ENCODE measurements at regions not wholly inside any gene's neighbourhood (a gene's known extent, or its start where the extent isn't known, plus 50 kb on each side); places are given as distances from the start of the nearest gene placed in this dataset.

DNA sequence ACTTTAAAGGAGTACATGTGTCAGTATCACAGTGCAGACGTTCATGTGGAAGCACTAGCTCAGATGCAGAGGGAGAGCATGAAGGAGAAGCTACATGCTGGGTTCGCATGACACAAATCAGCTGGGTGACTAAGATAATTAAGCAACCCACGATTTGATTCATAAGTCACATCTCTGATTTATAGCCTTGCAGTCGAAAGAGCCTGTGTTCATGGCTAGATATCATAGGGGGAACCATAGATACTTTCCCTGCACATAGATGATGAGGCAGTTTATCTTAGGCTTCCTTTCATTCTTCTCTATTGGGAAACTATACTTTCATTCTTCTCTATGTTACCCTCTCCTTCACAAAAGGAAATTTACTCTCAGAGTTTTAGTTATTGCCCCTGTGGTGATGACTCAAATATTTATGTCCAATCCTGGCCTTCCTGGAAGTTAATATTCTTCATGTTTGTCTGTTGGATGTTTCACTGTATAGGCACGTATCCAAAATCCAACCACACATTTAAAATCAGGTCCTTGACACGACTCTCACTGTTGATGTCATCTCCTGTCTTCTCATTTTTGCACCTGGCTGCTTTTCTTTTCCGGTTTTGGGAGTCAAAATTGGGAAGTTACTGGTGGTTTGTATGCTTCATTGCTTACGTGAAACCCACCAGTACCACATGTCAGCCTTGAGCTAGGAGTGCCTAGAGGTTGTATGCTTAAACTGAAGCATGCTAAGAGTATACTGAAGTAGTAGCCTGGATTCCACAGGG, 56.3 kb upstream of the SLC5A12 start:
- Histone ChIP-seq H4K20me1 (ENCODE audit: control insufficient read depth, insufficient read depth, insufficient read length) (no peaks in the 10 kb centered on the region), H2BK20ac (ENCODE audit: low read depth, low read length, poor library complexity, severe bottlenecking) (no peak overlapping the region), H3K4ac (ENCODE audit: low read depth, low read length) (no peak overlapping the region), H3K4me2 (ENCODE audit: insufficient read depth, insufficient read length, low read length) (no peak overlapping the region), H2BK120ac (ENCODE audit: low read depth, low read length, poor library complexity, severe bottlenecking) (no peak overlapping the region), H3K56ac (ENCODE audit: insufficient read length, low read depth, low read length) (no peak overlapping the region), H3K23me2 (ENCODE audit: insufficient read length, low read depth, low read length, poor library complexity, severe bottlenecking) (no peaks in the 10 kb centered on the region), H2AFZ (ENCODE audit: low read length) (no peak overlapping the region), H3K27ac (ENCODE audit: insufficient read length, low read depth, low read length) (no peak overlapping the region), H3K9ac (ENCODE audit: extremely low read depth, insufficient read length, low read length) (no peak overlapping the region), H3K79me2 (ENCODE audit: insufficient read depth, low read length) (no peaks in the 10 kb centered on the region), H3K18ac (ENCODE audit: insufficient read length, low read depth, low read length) (no peak overlapping the region), H2BK12ac (ENCODE audit: insufficient read length, low read depth, low read length) (no peak overlapping the region), H3K9me3 (ENCODE audit: control insufficient read depth, low read depth, low read length) (no peaks in the 10 kb centered on the region), H3K14ac (ENCODE audit: insufficient read depth, low read length) (no peak overlapping the region), H3T11ph (ENCODE audit: low read length) (no peak overlapping the region), H3K4me1 (ENCODE audit: insufficient read depth, low read length) (no peaks in the 10 kb centered on the region), H3K79me1 (ENCODE audit: insufficient read depth, low read depth, low read length, poor library complexity, severe bottlenecking) (no peaks in the 10 kb centered on the region), H2BK15ac (ENCODE audit: low read depth, low read length) (no peak overlapping the region), H3K27me3 (ENCODE audit: insufficient read depth, low read length) (no peaks in the 10 kb centered on the region), H4K8ac (replicated peaks; ENCODE audit: insufficient read length, low read depth, low read length) (no peak overlapping the region), H4K5ac (ENCODE audit: insufficient read length, low read depth, low read length) (no peak overlapping the region), H3K23ac (ENCODE audit: insufficient read length, low read depth, low read length) (no peak overlapping the region), H2BK5ac (ENCODE audit: insufficient read length, low read length) (no peak overlapping the region), H2AK5ac (ENCODE audit: insufficient read length, low read length) (no peak overlapping the region), H4K91ac (ENCODE audit: insufficient read length, low read depth, low read length) (no peak overlapping the region)
- Mint-ChIP-seq H3K9me3 (peaks cover 3 to 4% of the 10 kb centered on the region in 2 experiments; a peak in 3 of 5 replicates), H3K4me1 (no peaks in the 10 kb centered on the region), H3K27me3 (ENCODE audit: low read depth) (no peaks in the 10 kb centered on the region), H3K36me3 (ENCODE audit: insufficient read depth in 1 of 3, low read depth in 3 of 3) (peaks cover under 1 to 2% (median 2%) of the 10 kb centered on the region in 3 experiments; a peak in 2 of 7 replicates), H3K27ac (no peak overlapping the region), H3K4me3 (no peak overlapping the region)
- TF ChIP-seq, protein P1, sequence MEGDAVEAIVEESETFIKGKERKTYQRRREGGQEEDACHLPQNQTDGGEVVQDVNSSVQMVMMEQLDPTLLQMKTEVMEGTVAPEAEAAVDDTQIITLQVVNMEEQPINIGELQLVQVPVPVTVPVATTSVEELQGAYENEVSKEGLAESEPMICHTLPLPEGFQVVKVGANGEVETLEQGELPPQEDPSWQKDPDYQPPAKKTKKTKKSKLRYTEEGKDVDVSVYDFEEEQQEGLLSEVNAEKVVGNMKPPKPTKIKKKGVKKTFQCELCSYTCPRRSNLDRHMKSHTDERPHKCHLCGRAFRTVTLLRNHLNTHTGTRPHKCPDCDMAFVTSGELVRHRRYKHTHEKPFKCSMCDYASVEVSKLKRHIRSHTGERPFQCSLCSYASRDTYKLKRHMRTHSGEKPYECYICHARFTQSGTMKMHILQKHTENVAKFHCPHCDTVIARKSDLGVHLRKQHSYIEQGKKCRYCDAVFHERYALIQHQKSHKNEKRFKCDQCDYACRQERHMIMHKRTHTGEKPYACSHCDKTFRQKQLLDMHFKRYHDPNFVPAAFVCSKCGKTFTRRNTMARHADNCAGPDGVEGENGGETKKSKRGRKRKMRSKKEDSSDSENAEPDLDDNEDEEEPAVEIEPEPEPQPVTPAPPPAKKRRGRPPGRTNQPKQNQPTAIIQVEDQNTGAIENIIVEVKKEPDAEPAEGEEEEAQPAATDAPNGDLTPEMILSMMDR (conservative IDR thresholded peaks at IDR 0.05), result no peak
- WGBS (ENCODE audit: extremely low coverage, insufficient read length, low lambda C conversion rate), result no CpG with 5 or more reads among the region's 8 CpGs
- DNase-seq, result no peak
